CD14-positive monocyte (primary cell): ENCODE measurements at regions not wholly inside any gene's neighbourhood (a gene's known extent, or its start where the extent isn't known, plus 50 kb on each side); places are given as distances from the start of the nearest gene placed in this dataset.
"Not testable (repeated sequence)": the region's sequence is repeated elsewhere in the genome, so short reads cannot be mapped to it uniquely, and the experiment has no call there.

Experiments
- DNase-seq, 3 donors: peaks; one replicate each; pipeline ENCODE4 v3.0.0-alpha.2; 2011 to 2022
- H2AFZ ChIP-seq: 2 replicates; pipeline ENCODE4 v1.6.0; 2012; ENCODE audit warnings: mild to moderate bottlenecking, low read depth, low read length, inconsistent platforms; ENCODE audit not compliant: insufficient read depth, poor library complexity, severe bottlenecking
- H3K27ac ChIP-seq, 2 donors: 1 replicate in 1 of 2; 2 replicates in 1 of 2; pipeline ENCODE4 v1.5.1; 2012 to 2013; ENCODE audit warnings: low read length in 2 of 2, control low read depth in 1 of 2, inconsistent platforms in 1 of 2, low read depth in 1 of 2, mild to moderate bottlenecking in 1 of 2
- H3K27me3 ChIP-seq, 2 donors: one replicate each; pipeline versions ENCODE4 v1.6.0 to v1.6.1; 2011 to 2013; ENCODE audit warnings: low read length in 2 of 2; ENCODE audit not compliant: control insufficient read depth in 2 of 2, insufficient read depth in 2 of 2
- H3K36me3 ChIP-seq, 2 donors: replicated peaks in 1 of 2; 1 replicate in 1 of 2; 2 replicates in 1 of 2; pipeline versions ENCODE4 v1.5.1 to v1.6.1; 2012 to 2013; ENCODE audit warnings: low read length in 2 of 2, control low read depth in 1 of 2, inconsistent platforms in 1 of 2, mild to moderate bottlenecking in 1 of 2; ENCODE audit not compliant: insufficient read depth in 2 of 2, control insufficient read depth in 1 of 2
- H3K4me1 ChIP-seq, 2 donors: 1 replicate in 1 of 2; 2 replicates in 1 of 2; pipeline versions ENCODE4 v1.5.1 to v1.6.1; 2012 to 2013; ENCODE audit warnings: low read length in 2 of 2, control low read depth in 1 of 2, inconsistent platforms in 1 of 2, mild to moderate bottlenecking in 1 of 2, moderate library complexity in 1 of 2; ENCODE audit not compliant: insufficient read depth in 2 of 2, control insufficient read depth in 1 of 2
- H3K4me2 ChIP-seq: replicated peaks from 2 replicates; pipeline ENCODE3; 2012; ENCODE audit warnings: low read length, moderate library complexity, mild to moderate bottlenecking; ENCODE audit not compliant: poor library complexity, severe bottlenecking; ENCODE audit errors: extremely low read depth
- H3K4me3 ChIP-seq, 3 experiments: fragments of 200-600 bp in 1 of 3; sonication (generic) in 1 of 3; replicated peaks in 1 of 3; 1 replicate in 2 of 3; 2 replicates in 1 of 3; pipeline ENCODE4 v1.5.1; 2011 to 2013; ENCODE audit warnings: low read length in 3 of 3, mild to moderate bottlenecking in 3 of 3, control low read depth in 2 of 3, low read depth in 2 of 3, inconsistent platforms in 1 of 3, moderate library complexity in 1 of 3
- H3K79me2 ChIP-seq: 2 replicates; pipeline ENCODE4 v1.6.0; 2012; ENCODE audit warnings: mild to moderate bottlenecking, control low read depth, inconsistent platforms, low read length, moderate library complexity; ENCODE audit not compliant: insufficient read depth
- H3K9ac ChIP-seq: 2 replicates; pipeline ENCODE4 v1.6.0; 2017; ENCODE audit warnings: low read length, mild to moderate bottlenecking; ENCODE audit not compliant: insufficient read depth, poor library complexity, severe bottlenecking
- H3K9me3 ChIP-seq, 2 donors: replicated peaks in 1 of 2; 1 replicate in 1 of 2; 2 replicates in 1 of 2; pipeline versions ENCODE4 v1.5.1 to v1.6.1; 2012 to 2013; ENCODE audit warnings: low read length in 2 of 2, control low read depth in 1 of 2; ENCODE audit not compliant: control insufficient read depth in 1 of 2, insufficient read depth in 1 of 2
- H4K20me1 ChIP-seq: 2 replicates; pipeline ENCODE4 v1.6.0; 2012; ENCODE audit warnings: mild to moderate bottlenecking, low read length, control low read depth, moderate library complexity; ENCODE audit not compliant: insufficient read depth
- H3K27ac Mint-ChIP-seq, 7 donors: one replicate each; pipeline ENCODE4 v1.8.0; 2020; ENCODE audit warnings: mild to moderate bottlenecking in 7 of 7, mixed read lengths in 7 of 7, moderate library complexity in 6 of 7, inconsistent platforms in 2 of 7
- H3K27me3 Mint-ChIP-seq, 3 donors: one replicate each; pipeline ENCODE4 v1.8.0; 2021 to 2022; ENCODE audit warnings: low read depth in 3 of 3, mild to moderate bottlenecking in 3 of 3, mixed read lengths in 3 of 3, moderate library complexity in 3 of 3, inconsistent platforms in 1 of 3
- H3K36me3 Mint-ChIP-seq, 2 donors: one replicate each; pipeline ENCODE4 v1.8.0; 2020; ENCODE audit warnings: mixed read lengths in 2 of 2, inconsistent platforms in 1 of 2, mild to moderate bottlenecking in 1 of 2
- H3K4me1 Mint-ChIP-seq: one replicate; pipeline ENCODE4 v1.8.0; 2020; ENCODE audit warnings: mild to moderate bottlenecking, mixed read lengths
- H3K4me3 Mint-ChIP-seq, 2 donors: one replicate each; pipeline ENCODE4 v1.8.0; 2020; ENCODE audit warnings: mild to moderate bottlenecking in 2 of 2, mixed read lengths in 2 of 2, moderate library complexity in 1 of 2
- H3K9me3 Mint-ChIP-seq, 7 donors: one replicate each; pipeline ENCODE4 v1.8.0; 2020 to 2022; ENCODE audit warnings: mixed read lengths in 7 of 7, mild to moderate bottlenecking in 6 of 7, moderate library complexity in 6 of 7, inconsistent platforms in 2 of 7
- CTCF ChIP-seq: fragments of 200-600 bp; IDR thresholded peaks from one replicate; pipeline ENCODE4 v1.8.0; 2022; ENCODE audit warnings: antibody characterized with exemption, mild to moderate bottlenecking
- WGBS: methylation state at CpG from one replicate; pipeline ENCODE4 v1.1.5; 2013; ENCODE audit warnings: missing lambda C conversion rate; ENCODE audit not compliant: insufficient coverage; 5-methylcytosine and 5-hydroxymethylcytosine counted together
- intact Hi-C, 2 donors: fragments of 100-400 bp; cut with micrococcal nuclease; formaldehyde crosslinking; loops; one replicate each; pipeline versions ENCODE4 v1.15.0 to v1.15.1; 2023

DNA sequence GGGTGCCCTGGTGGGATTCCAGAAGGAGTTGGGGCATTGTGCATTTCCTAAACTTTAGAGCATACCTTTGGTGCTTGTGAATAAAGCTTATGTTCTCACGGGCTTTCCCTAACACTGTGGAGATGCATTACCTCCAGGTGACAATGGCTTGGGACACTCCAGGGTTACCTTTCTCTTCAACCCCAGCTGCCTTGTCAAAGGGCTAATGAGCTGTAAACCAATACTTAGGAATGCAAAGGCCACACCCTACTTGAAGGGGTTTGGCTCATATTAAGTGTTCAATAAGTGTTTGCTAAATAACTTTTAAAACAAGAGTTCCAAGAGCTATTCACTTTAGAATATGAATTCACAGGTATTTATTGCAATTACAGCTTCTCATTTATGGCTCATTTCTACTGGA, 122.6 kb downstream of the TRIM43 start:
- H3K27me3 Mint-ChIP-seq, H3K9ac ChIP-seq, H3K4me3 Mint-ChIP-seq, H3K4me3 ChIP-seq, H3K9me3 ChIP-seq, H3K27me3 ChIP-seq, H3K4me2 ChIP-seq, intact Hi-C loops, H3K9me3 Mint-ChIP-seq, H2AFZ ChIP-seq, DNase-seq, H3K36me3 Mint-ChIP-seq, H3K4me1 ChIP-seq, H3K79me2 ChIP-seq, H3K36me3 ChIP-seq, H3K27ac ChIP-seq, H3K27ac Mint-ChIP-seq, H3K4me1 Mint-ChIP-seq, H4K20me1 ChIP-seq: not testable (repeated sequence)
- WGBS = no CpG with 5 or more reads among the region's 1 CpG

- no peak overlapping the region for H3K27ac Mint-ChIP-seq
- no peak overlapping the region for H3K4me3 ChIP-seq
- H3K27me3 Mint-ChIP-seq = peaks cover 0 to 5% (median 0%) of the 10 kb centered on the region in 3 donors
- TF ChIP-seq CTCF = no peak
- no peak overlapping the region for H3K4me3 Mint-ChIP-seq
- H3K27me3 ChIP-seq = no peaks in the 10 kb centered on the region
- H3K4me2 ChIP-seq = no peak overlapping the region
- H3K4me1 ChIP-seq = no peaks in the 10 kb centered on the region
- no peaks in the 10 kb centered on the region for H3K36me3 ChIP-seq
- H3K9ac ChIP-seq = no peak overlapping the region
- H4K20me1 ChIP-seq = no peaks in the 10 kb centered on the region
- no peaks in the 10 kb centered on the region for H3K4me1 Mint-ChIP-seq
- no peak overlapping the region for H3K27ac ChIP-seq
- 96% methylated on average over 4 of the region's 8 CpGs for WGBS
- H3K9me3 ChIP-seq = no peaks in the 10 kb centered on the region
- no peaks in the 10 kb centered on the region for H3K79me2 ChIP-seq
- H3K36me3 Mint-ChIP-seq = no peaks in the 10 kb centered on the region
- DNase-seq = no peak
- intact Hi-C loops = no loop called here
- H2AFZ ChIP-seq = no peak overlapping the region
- peaks cover 0 to 2% (median 0%) of the 10 kb centered on the region in 7 donors for H3K9me3 Mint-ChIP-seq
These were observed 127.8 kb downstream of the TRIM43 start for GRCh38 chr2:95719473-95720060.
